Activated T-helper 17 cell treated with anti-CD3 and anti-CD28 coated beads, Interleukin-2, amount 50 U/mL, for 72 hours (primary cell): ENCODE measurements at regions not wholly inside any gene's neighbourhood (a gene's known extent, or its start where the extent isn't known, plus 50 kb on each side); places are given as distances from the start of the nearest gene placed in this dataset.

Experiments
- ATAC-seq: fragments of 150-1000 bp; cut with Tn5 transposase; replicated peaks from 2 replicates; pipeline ENCODE4 v1.10.0; 2021; ENCODE audit warnings: mild to moderate bottlenecking, moderate library complexity
- H3K27ac Mint-ChIP-seq: one replicate; pipeline ENCODE4 v1.8.0; 2022; ENCODE audit warnings: mixed read lengths
- H3K27me3 Mint-ChIP-seq: one replicate; pipeline ENCODE4 v1.8.0; 2022; ENCODE audit warnings: mixed read lengths
- H3K36me3 Mint-ChIP-seq: one replicate; pipeline ENCODE4 v1.8.0; 2022; ENCODE audit warnings: low read depth, mild to moderate bottlenecking, mixed read lengths
- H3K4me1 Mint-ChIP-seq: one replicate; pipeline ENCODE4 v1.8.0; 2022; ENCODE audit warnings: mixed read lengths
- H3K4me3 Mint-ChIP-seq: one replicate; pipeline ENCODE4 v1.8.0; 2022; ENCODE audit warnings: mild to moderate bottlenecking, mixed read lengths
- H3K9me3 Mint-ChIP-seq: one replicate; pipeline ENCODE4 v1.8.0; 2022; ENCODE audit warnings: mixed read lengths

GRCh38 chr4:114488301-114488982, 110.2 kb upstream of the UGT8 start:
- no peak overlapping the region for H3K27ac Mint-ChIP-seq

DNA sequence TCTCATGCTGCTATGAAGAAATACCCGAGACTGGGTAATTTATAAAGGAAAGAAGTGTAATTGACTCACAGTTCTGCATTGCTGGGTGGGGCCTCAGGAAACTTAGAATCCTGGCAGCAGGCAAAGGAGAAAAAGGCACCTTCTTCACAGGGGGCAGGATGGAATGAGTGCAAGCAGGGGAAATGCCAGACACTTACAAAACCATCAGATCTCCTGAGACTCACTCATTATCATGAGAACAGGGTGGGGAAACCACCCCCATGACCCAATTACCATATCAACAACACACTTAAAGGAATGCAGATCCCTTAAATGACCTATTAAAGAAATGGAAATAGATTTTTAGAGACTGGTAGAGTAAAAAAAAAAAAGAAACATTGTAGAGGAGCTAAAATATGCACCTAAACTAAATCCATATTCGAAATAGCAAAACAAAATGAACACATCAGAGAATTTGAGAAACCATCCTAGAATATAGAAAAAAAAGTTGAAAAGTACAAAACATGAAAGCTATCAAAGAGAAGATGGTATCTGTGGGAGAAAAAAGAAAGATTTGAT, 104.3 kb upstream of the UGT8 start:
- no peak for ATAC-seq
- Mint-ChIP-seq H3K36me3 (no peaks in the 10 kb centered on the region), H3K4me1 (peaks cover 5% of the 10 kb centered on the region), H3K27me3 (peaks cover 6% of the 10 kb centered on the region), H3K4me3 (no peak overlapping the region), H3K9me3 (no peaks in the 10 kb centered on the region), H3K27ac (no peak overlapping the region)

More at GRCh38 chr4:114488301-114488982, 110.2 kb upstream of the UGT8 start:
- H3K4me3 Mint-ChIP-seq = no peak overlapping the region
- H3K27me3 Mint-ChIP-seq = peaks cover 3% of the 10 kb centered on the region
- no peaks in the 10 kb centered on the region for H3K36me3 Mint-ChIP-seq
- H3K9me3 Mint-ChIP-seq = no peaks in the 10 kb centered on the region
- no peak for ATAC-seq
- H3K4me1 Mint-ChIP-seq = no peaks in the 10 kb centered on the region

GRCh38 chr4:114495471-114495928, 103.1 kb upstream of the UGT8 start:
- Mint-ChIP-seq H3K4me1 (peaks cover 5% of the 10 kb centered on the region), H3K27ac (no peak overlapping the region), H3K27me3 (peaks cover 6% of the 10 kb centered on the region), H3K4me3 (no peak overlapping the region), H3K9me3 (no peaks in the 10 kb centered on the region), H3K36me3 (no peaks in the 10 kb centered on the region)
- ATAC-seq = no peak

DNA sequence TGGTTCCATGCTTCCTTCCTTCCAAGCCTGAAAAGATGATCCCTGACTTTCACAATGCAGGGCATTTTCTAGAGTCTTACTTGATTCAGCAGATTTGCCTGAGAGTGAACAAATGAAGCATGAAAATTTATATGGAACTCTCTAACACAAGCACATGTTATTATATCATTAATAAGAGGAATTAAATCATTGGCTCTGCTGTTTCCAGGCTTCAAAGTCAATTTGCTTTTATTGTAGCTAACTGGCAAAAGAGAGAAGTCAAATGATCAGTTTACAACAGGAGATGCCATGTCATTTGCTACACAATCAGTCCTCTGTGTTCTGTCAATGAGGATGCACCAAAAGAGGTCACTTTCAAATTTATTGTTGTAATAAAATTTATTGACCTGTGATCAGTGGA, 101.5 kb upstream of the UGT8 start:
- Mint-ChIP-seq H3K9me3 (no peaks in the 10 kb centered on the region), H3K27ac (no peak overlapping the region), H3K27me3 (peaks cover 10% of the 10 kb centered on the region), H3K4me1 (peaks cover 5% of the 10 kb centered on the region), H3K4me3 (no peak overlapping the region), H3K36me3 (no peaks in the 10 kb centered on the region)
- no peak for ATAC-seq

- H3K4me3 Mint-ChIP-seq = no peak overlapping the region
- no peak for ATAC-seq
- H3K9me3 Mint-ChIP-seq = no peaks in the 10 kb centered on the region
- H3K4me1 Mint-ChIP-seq = no peaks in the 10 kb centered on the region
- H3K36me3 Mint-ChIP-seq = no peaks in the 10 kb centered on the region
- H3K27me3 Mint-ChIP-seq = peaks cover 26% of the 10 kb centered on the region
- H3K27ac Mint-ChIP-seq = no peak overlapping the region
Measured at GRCh38 chr4:114509340-114509739, 89.3 kb upstream of the UGT8 start.

DNA sequence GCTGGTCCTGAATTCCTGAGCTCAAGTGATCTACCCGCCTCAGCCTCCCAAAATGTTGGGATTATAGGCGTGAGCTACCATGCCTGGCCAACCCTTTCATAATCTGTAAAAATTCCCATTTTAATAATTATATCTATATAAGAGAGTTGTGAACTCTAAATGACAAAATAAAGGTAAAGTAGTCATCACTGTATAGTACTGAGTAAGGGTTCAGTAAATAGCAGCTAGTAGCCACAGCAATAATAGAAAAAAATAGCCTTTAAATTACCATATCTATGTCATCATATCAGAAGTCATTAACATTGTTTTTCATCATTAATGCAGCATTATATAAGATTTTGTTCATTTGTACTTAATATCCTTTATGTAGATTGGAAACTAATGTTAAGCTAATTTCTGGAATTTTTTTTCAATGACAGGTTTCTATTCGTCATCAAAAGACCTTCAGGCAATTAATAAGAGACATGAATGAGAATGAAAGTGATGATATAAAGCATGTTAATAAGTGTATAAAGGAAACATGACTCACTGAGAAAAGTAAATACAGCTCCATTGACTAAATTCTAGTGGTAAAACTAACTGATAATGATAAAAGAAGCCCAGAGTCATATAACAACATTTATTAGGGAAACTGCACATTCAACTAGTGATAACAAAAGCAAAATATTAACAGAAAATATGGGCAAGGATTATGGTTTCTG, 85.9 kb upstream of the UGT8 start:
- Mint-ChIP-seq H3K9me3 (no peaks in the 10 kb centered on the region), H3K4me3 (no peak overlapping the region), H3K36me3 (no peaks in the 10 kb centered on the region), H3K27me3 (peaks cover 15% of the 10 kb centered on the region), H3K4me1 (no peaks in the 10 kb centered on the region), H3K27ac (no peak overlapping the region)
- no peak for ATAC-seq

- Mint-ChIP-seq H3K36me3 (no peaks in the 10 kb centered on the region), H3K27me3 (no peaks in the 10 kb centered on the region), H3K4me1 (no peaks in the 10 kb centered on the region), H3K27ac (no peak overlapping the region), H3K4me3 (no peak overlapping the region), H3K9me3 (no peaks in the 10 kb centered on the region)
- ATAC-seq = no peak
Measured at GRCh38 chr4:114519368-114519767, 79.2 kb upstream of the UGT8 start.

GRCh38 chr4:114527170-114527569, 71.4 kb upstream of the UGT8 start:
- Mint-ChIP-seq H3K4me3 (no peak overlapping the region), H3K4me1 (no peaks in the 10 kb centered on the region), H3K9me3 (no peaks in the 10 kb centered on the region), H3K27me3 (peaks cover 6% of the 10 kb centered on the region), H3K36me3 (no peaks in the 10 kb centered on the region), H3K27ac (no peak overlapping the region)
- ATAC-seq = no peak

- Mint-ChIP-seq H3K36me3 (no peaks in the 10 kb centered on the region), H3K4me3 (no peak overlapping the region), H3K9me3 (no peaks in the 10 kb centered on the region)
Measured at GRCh38 chr4:114527637-114528036, 71.0 kb upstream of the UGT8 start.

GRCh38 chr4:114535725-114536124, 62.9 kb upstream of the UGT8 start:
- Mint-ChIP-seq H3K27me3 (no peaks in the 10 kb centered on the region), H3K4me1 (no peaks in the 10 kb centered on the region), H3K36me3 (no peaks in the 10 kb centered on the region), H3K9me3 (no peaks in the 10 kb centered on the region), H3K4me3 (no peak overlapping the region), H3K27ac (no peak overlapping the region)
- no peak for ATAC-seq

More at GRCh38 chr4:114527637-114528036, 71.0 kb upstream of the UGT8 start:
- H3K4me1 Mint-ChIP-seq = no peaks in the 10 kb centered on the region
- no peak for ATAC-seq
- no peak overlapping the region for H3K27ac Mint-ChIP-seq
- H3K27me3 Mint-ChIP-seq = peaks cover 6% of the 10 kb centered on the region

DNA sequence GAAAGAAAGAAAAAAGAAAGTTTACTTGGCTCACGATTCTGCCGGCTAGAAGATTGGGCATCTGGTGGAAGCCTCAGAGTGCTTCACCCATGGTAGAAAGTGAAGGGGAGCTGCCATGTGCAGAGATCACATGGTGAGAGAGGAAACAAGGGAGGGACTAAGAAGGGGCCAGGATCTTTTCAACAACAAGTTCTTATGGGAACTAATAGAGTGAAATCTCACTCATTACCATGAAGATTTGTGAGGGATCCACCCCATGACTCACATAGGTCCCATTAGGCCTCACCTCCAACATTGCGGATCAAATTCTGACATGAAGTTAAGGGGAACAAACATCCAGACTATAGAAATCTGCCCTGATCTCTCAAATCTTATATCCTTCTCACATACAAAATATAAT, 61.3 kb upstream of the UGT8 start:
- H3K27ac Mint-ChIP-seq = no peak overlapping the region
- no peak for ATAC-seq
- no peaks in the 10 kb centered on the region for H3K27me3 Mint-ChIP-seq
- no peaks in the 10 kb centered on the region for H3K36me3 Mint-ChIP-seq
- H3K9me3 Mint-ChIP-seq = no peaks in the 10 kb centered on the region
- no peak overlapping the region for H3K4me3 Mint-ChIP-seq
- H3K4me1 Mint-ChIP-seq = no peaks in the 10 kb centered on the region

- ATAC-seq = peak; percentile 45
- Mint-ChIP-seq H3K9me3 (no peaks in the 10 kb centered on the region), H3K36me3 (no peaks in the 10 kb centered on the region), H3K27ac (no peak overlapping the region), H3K27me3 (no peaks in the 10 kb centered on the region), H3K4me3 (no peak overlapping the region), H3K4me1 (no peaks in the 10 kb centered on the region)
Measured at GRCh38 chr4:114538012-114538617, 60.5 kb upstream of the UGT8 start.

- Mint-ChIP-seq H3K9me3 (no peaks in the 10 kb centered on the region), H3K27ac (no peak overlapping the region), H3K27me3 (no peaks in the 10 kb centered on the region), H3K36me3 (no peaks in the 10 kb centered on the region), H3K4me1 (no peaks in the 10 kb centered on the region), H3K4me3 (no peak overlapping the region)
- ATAC-seq = no peak
Measured at GRCh38 chr4:114539985-114540384, 58.6 kb upstream of the UGT8 start.

GRCh38 chr4:114547340-114548134, 51.1 kb upstream of the UGT8 start:
- H3K36me3 Mint-ChIP-seq = no peaks in the 10 kb centered on the region
- H3K27me3 Mint-ChIP-seq = peaks cover 10% of the 10 kb centered on the region
- no peak overlapping the region for H3K27ac Mint-ChIP-seq
- H3K4me3 Mint-ChIP-seq = no peak overlapping the region
- peaks cover 9% of the 10 kb centered on the region for H3K9me3 Mint-ChIP-seq
- no peaks in the 10 kb centered on the region for H3K4me1 Mint-ChIP-seq
- ATAC-seq = no peak
